Osteocyte (in vitro differentiated cells): ENCODE measurements at regions not wholly inside any gene's neighbourhood (a gene's known extent, or its start where the extent isn't known, plus 50 kb on each side); places are given as distances from the start of the nearest gene placed in this dataset.

Source experiments
- DNase-seq: peaks from one replicate; pipeline ENCODE4 v3.0.0; 2021; ENCODE audit warnings: mixed read lengths; ENCODE audit not compliant: unreplicated experiment; ENCODE audit errors: extremely low spot score
- H3K27ac Mint-ChIP-seq: one replicate; pipeline ENCODE4 v1.8.0; 2021; ENCODE audit warnings: mild to moderate bottlenecking, mixed read lengths; ENCODE audit not compliant: unreplicated experiment
- H3K27me3 Mint-ChIP-seq: one replicate; pipeline ENCODE4 v1.8.0; 2021; ENCODE audit warnings: mixed read lengths; ENCODE audit not compliant: unreplicated experiment
- H3K36me3 Mint-ChIP-seq: one replicate; pipeline ENCODE4 v1.8.0; 2021; ENCODE audit warnings: mixed read lengths; ENCODE audit not compliant: unreplicated experiment
- H3K4me1 Mint-ChIP-seq: one replicate; pipeline ENCODE4 v1.8.0; 2021; ENCODE audit warnings: mixed read lengths; ENCODE audit not compliant: unreplicated experiment
- H3K4me3 Mint-ChIP-seq: one replicate; pipeline ENCODE4 v1.8.0; 2021; ENCODE audit warnings: mild to moderate bottlenecking, moderate library complexity, mixed read lengths; ENCODE audit not compliant: unreplicated experiment
- H3K9me3 Mint-ChIP-seq: one replicate; pipeline ENCODE4 v1.8.0; 2021; ENCODE audit warnings: mixed read lengths; ENCODE audit not compliant: unreplicated experiment
- CTCF ChIP-seq: fragments of 200-600 bp; sonication (generic); IDR thresholded peaks from 2 replicates; pipeline ENCODE4 v1.5.0; 2021; ENCODE audit warnings: antibody characterized with exemption, mild to moderate bottlenecking, moderate library complexity

DNA sequence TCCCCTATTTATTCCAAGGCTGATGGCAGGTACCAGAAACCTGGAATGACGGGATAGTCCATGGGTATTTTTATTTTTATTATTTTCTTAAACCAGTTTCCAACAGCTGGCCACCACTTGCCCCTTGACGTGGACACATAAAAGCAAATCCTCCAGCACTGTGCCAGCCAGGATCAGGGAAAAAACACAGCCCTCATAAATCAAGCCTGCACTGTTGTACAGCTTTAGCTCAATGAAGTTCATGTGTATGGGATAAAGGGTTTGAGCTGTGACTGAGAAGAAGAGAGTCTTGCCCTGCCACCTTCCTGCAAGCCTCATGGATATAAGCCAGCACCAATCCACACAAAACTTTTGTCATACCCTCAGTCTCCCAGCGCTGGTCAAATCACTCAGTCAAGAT lies 303.8 kb upstream of the SPAG17 start:
- Mint-ChIP-seq H3K4me1 (no peaks in the 10 kb centered on the region), H3K9me3 (no peaks in the 10 kb centered on the region), H3K36me3 (no peaks in the 10 kb centered on the region), H3K4me3 (no peak overlapping the region), H3K27me3 (peaks cover 2% of the 10 kb centered on the region), H3K27ac (no peak overlapping the region)
- no peak for DNase-seq
- TF ChIP-seq CTCF = no peak

DNA sequence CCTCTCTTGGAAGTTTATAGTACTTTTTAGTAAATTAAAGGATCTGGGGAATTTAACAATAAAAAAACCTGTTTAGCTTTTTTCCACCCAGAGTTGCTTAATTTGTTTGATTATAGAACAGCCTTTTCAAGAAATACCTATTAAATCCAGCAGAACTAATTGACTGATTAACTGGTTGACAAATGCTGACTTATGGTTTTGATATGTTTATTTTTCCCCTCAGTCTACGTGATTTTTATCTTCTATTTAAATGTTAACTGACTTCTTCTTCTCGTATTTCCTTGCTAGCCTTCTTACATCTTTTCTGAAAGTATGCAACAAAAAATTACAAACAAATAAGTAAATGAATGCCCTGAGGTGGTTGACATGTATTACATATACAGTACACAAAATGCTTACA lies 302.9 kb upstream of the SPAG17 start:
- no peak for DNase-seq
- H3K27ac Mint-ChIP-seq = no peak overlapping the region
- H3K4me1 Mint-ChIP-seq = no peaks in the 10 kb centered on the region
- no peaks in the 10 kb centered on the region for H3K36me3 Mint-ChIP-seq
- no peaks in the 10 kb centered on the region for H3K9me3 Mint-ChIP-seq
- H3K27me3 Mint-ChIP-seq = peaks cover 2% of the 10 kb centered on the region
- no peak overlapping the region for H3K4me3 Mint-ChIP-seq
- no peak for TF ChIP-seq CTCF

DNA sequence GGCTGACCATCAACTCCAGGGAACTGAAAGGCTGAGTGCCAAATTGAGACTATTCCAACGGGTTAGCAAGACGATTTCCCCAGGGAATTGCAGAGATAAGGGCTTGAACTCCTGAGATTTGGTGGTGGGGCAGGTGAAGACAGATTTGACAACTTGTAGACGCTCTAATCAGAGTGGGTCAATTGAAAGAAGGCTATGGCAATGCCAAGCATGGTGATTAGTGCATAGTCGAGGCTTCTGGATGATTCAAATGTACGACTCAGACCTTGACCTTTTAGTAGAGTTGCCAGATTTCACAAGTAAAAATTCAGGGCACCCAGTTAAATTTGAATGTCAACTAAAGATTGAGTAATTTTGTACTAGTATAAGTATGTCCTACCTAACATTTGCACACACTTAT lies 302.1 kb upstream of the SPAG17 start:
- H3K27ac Mint-ChIP-seq = no peak overlapping the region
- no peaks in the 10 kb centered on the region for H3K36me3 Mint-ChIP-seq
- peaks cover 2% of the 10 kb centered on the region for H3K27me3 Mint-ChIP-seq
- H3K4me3 Mint-ChIP-seq = no peak overlapping the region
- H3K4me1 Mint-ChIP-seq = no peaks in the 10 kb centered on the region
- H3K9me3 Mint-ChIP-seq = no peaks in the 10 kb centered on the region
- DNase-seq = no peak
- TF ChIP-seq CTCF = no peak

GRCh38 chr1:118486199-118486598 lies 301.2 kb upstream of the SPAG17 start:
- TF ChIP-seq CTCF = no peak
- no peaks in the 10 kb centered on the region for H3K36me3 Mint-ChIP-seq
- DNase-seq = no peak
- H3K27me3 Mint-ChIP-seq = peaks cover 2% of the 10 kb centered on the region
- H3K4me3 Mint-ChIP-seq = no peak overlapping the region
- no peaks in the 10 kb centered on the region for H3K4me1 Mint-ChIP-seq
- H3K9me3 Mint-ChIP-seq = no peaks in the 10 kb centered on the region
- H3K27ac Mint-ChIP-seq = no peak overlapping the region

DNA sequence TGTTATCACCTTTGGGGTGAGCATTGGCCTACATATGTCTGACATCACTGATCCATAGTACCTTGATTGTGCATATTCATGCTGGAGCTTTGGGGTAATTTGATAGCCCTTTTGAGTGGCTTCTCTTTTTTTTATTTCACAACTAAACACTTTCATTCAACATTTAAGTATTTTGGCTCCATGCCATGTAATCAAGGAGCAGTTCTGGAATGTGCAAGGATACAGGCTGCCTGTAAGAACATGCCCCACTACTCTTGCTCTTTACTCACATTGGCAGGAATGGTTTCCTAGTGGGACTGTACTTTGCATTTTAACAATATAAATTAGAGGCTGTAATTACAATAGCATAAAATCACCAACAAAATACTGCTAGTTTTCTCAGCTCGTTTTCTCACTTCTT lies 300.7 kb upstream of the SPAG17 start:
- Mint-ChIP-seq H3K27me3 (peaks cover 2% of the 10 kb centered on the region), H3K9me3 (no peaks in the 10 kb centered on the region), H3K4me3 (no peak overlapping the region), H3K27ac (no peak overlapping the region), H3K36me3 (no peaks in the 10 kb centered on the region), H3K4me1 (no peaks in the 10 kb centered on the region)
- no peak for TF ChIP-seq CTCF
- no peak for DNase-seq
